DOHH2 (cell line): ENCODE measurements at regions not wholly inside any gene's neighbourhood (a gene's known extent, or its start where the extent isn't known, plus 50 kb on each side); places are given as distances from the start of the nearest gene placed in this dataset.

Experiments
- CTCF ChIP-seq: fragments of 200-600 bp; sonication (generic); IDR thresholded peaks from one replicate; pipeline ENCODE4 v1.5.1; 2014; ENCODE audit warnings: antibody characterized with exemption, mild to moderate bottlenecking, low read depth, low read length; ENCODE audit not compliant: poor library complexity, severe bottlenecking
- EZH2phosphoT487 ChIP-seq: fragments of 200-600 bp; sonication (generic); IDR thresholded peaks from 2 replicates; pipeline ENCODE4 v1.6.1; 2017; ENCODE audit warnings: borderline replicate concordance, mild to moderate bottlenecking, antibody characterized with exemption, low read length, moderate library complexity, mixed read lengths

GRCh38 chr1:201599548-201599947, 60.6 kb downstream of the NAV1 start:
- no peak for TF ChIP-seq CTCF
- no peak for TF ChIP-seq EZH2phosphoT487
